GM18868 (cell line): ENCODE measurements at regions not wholly inside any gene's neighbourhood (a gene's known extent, or its start where the extent isn't known, plus 50 kb on each side); places are given as distances from the start of the nearest gene placed in this dataset.

ENCODE experiments used
- ATAC-seq: cut with Tn5 transposase; IDR thresholded peaks from one replicate; pipeline ENCODE4 v1.9.1; 2021; ENCODE audit warnings: mild to moderate bottlenecking, moderate library complexity; ENCODE audit not compliant: unreplicated experiment

DNA sequence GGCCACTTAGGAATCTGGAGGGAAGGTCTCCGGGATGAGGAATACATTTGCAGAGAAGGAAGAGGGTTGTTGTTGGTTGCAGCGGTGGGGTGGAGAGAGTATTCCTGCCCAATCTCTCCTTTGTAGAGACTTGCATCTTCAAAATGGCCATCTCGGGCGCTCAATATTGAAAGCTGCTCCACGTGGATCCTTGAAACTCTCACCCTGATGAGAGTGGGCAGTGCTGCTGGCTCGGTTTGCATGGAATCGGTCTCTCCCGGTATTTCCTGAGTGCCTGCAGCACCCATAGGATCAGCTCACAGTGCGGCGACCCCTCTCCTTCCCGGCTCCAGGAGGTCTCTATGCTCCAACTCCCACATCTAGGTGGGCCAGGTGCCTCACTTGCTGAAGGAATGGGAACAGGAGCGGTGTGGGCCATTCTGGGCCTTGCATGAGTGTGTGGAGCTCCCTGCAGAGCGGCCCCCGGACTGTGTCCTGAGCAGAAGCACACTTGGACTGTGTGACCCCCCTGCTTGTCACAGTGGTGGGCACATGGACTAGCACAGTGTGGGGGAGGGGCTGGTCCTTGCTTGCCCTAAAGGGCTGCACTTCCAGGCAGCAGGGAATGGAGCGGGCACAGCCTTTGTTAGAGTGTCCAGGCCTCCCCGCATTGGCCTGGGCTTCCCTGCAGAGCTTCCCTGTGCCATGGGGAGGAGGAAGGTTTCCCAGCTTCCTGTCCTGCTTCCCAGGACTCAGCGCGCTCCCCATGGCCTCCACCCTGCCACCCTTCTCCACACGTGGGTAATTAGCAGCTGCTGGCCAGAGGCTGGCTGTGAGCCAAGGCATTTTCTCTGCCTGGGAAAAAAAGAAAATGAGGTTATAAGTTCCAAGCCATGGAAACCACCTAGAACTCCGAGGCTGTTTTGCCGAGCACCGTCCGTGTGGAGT is 139.3 kb downstream of the IRF8 start:
- ATAC-seq: no peak

DNA sequence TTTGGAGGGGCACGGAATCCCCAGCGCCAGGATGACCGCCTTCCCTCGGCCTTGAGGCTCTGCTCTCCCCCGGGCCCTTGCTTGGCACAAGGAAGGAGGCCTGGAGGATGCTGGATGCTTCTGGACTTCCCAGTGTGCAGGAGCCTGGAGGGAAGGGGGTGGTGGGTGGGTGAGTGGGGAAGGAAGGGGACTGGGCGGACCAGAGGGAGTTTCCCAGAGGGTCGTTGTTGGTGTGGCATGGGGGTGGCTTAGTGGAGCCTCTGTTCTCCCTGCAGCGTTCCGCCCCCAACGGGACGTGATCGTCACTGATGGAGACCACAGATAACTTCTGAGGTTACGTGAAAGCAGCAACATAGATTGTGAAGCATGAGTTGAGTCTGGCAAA is 140.0 kb downstream of the IRF8 start:
- ATAC-seq: no peak

GRCh38 chr16:86039606-86040005 is 140.6 kb downstream of the IRF8 start:
- ATAC-seq: no peak

DNA sequence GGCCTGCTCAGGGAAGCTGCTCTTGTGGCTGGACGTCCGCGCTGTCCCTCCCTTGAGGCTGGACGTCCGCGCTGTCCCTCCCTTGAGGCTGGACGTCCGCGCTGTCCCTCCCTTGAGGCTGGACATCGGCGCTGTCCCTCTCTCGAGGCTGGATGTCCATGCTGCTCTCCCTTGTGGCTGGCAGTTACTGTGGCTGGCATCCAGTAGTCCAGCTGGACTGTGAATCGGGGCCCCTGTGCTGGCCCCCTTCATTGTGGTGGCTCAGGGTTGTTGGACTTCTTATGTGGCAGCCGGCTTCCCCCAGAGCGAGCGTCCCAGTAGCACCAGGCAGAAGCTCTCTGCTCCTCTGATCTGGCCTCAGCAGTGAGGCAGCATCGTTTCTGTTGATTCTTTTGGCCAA is 141.5 kb downstream of the IRF8 start:
- no peak for ATAC-seq

DNA sequence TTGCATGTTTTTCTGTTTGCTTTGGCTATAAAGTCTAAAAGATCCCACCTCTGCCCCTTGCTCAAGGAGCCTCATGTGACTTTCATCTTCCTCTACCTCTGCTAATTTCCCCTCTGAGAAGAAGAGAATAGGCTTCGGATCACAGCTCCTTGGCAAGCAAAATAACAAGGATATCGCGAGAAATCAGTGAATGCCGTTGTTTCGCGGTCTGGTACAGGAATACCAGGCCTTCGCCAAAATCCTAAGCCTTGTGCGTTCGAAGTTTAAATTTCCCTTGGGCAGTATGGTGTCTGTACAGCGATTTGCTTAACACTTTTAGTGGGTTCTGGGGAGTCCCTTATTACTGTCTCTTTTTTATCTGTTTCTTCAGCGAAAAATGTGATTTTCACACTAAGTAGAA is 142.3 kb downstream of the IRF8 start:
- ATAC-seq: no peak

DNA sequence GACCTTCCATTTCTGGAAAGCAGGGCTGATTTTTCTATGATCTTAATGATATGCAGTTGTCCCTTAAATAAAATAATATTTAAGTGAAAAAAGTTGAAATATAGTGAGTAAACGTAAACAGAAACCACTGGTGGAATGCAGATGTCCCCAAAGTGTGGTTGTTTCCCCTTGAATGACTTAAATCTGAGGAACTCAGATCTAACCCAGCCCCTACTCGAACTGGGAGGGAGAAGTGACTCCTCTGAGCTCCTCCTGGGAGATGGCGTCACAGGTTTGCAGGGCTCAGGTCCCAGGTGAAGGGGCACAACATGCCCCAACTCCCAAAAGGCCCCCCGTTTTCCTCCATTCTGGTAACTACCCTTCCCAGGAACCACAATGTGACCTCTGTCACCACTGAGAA is 142.8 kb downstream of the IRF8 start:
- ATAC-seq: no peak

- no peak for ATAC-seq
Observed at GRCh38 chr16:86042393-86042792, 143.4 kb downstream of the IRF8 start.

DNA sequence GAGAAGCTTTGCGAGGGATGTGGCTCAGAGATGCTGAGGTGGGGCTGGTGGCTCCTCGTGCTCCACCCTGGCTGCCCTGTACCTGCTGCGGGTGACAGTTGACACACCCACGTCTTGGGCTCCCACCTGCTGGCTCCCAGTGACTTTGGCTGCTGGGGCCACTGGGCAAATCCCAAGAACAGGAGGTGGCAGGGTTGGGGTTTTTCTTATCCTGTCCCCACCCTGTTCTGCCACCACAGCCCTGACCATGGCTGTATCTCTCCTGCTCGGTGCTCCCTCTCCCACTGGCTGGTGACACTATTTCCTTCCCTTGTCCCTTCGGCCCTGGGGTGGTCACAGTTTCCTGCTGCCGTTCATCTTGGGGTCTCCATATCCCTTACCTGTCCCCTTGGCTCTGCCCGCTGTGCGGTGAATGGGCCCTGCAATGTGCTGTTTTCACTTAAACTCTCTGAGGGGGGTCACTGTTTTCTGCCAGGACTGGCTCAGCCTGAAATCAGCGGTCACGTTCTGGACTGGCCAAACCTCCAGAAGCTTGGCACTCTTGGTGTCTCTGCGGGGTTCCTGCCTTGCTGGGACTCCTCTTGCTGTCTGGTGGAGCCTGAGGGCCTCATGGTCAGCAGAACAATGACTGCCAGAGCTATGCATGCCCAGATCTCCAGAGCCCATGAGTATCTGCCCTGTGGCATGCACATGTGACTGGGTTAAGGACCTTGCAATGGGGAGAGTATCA is 144.2 kb downstream of the IRF8 start:
- ATAC-seq: no peak

GRCh38 chr16:86044241-86044671 is 145.3 kb downstream of the IRF8 start:
- no peak for ATAC-seq

GRCh38 chr16:86044881-86045590 is 146.1 kb downstream of the IRF8 start:
- ATAC-seq: no peak

- ATAC-seq: no peak
Observed at GRCh38 chr16:86045591-86045971, 146.6 kb downstream of the IRF8 start.

DNA sequence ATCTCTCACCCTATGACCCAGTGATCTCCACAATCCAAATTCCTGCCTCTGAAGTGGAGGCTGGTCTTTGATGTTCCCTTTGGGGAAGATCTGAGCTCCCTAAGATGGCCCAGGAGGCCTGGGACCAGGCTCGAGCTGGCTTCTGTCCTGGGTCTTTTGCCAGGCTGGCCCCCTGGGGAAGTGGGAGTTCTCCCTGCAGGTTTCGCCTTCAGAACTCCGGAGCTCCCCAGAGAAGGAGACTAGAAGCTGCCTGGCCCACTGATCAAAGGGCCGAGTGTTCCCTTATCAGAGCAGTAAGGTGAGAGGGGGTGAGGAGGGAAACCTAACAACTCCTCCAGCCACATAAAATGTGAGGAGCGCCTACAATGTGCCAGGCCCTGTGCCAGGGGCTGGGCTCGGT is 147.1 kb downstream of the IRF8 start:
- ATAC-seq: no peak

DNA sequence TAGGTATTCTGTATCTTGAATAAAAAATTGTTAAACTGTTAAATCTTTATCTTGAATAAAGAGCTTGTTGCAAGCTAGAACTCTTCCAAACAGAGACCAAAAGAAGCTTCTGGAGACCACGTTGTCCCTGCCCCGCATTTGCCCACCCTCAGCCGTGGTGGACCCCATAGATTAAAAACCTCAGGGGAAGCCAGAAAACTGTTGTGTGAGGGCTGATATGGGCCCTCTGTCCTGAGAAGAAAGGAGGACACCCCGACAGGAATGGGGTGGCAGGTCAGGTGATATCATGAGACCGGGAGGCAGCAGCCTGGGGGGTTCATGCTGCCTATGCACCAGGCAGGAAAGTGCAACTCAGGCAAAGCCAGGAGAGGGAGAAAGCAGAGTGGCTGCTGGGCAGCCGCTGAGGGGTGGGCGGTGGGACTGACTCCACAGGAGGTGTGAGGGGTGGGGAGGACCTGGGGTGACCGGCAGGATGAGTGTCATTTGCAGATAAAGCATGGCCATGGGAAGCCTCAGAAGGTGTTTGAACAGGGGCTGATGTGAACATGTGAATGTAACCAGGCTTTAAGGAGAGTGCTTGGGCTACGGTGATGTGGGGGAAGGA is 147.8 kb downstream of the IRF8 start:
- ATAC-seq: no peak

DNA sequence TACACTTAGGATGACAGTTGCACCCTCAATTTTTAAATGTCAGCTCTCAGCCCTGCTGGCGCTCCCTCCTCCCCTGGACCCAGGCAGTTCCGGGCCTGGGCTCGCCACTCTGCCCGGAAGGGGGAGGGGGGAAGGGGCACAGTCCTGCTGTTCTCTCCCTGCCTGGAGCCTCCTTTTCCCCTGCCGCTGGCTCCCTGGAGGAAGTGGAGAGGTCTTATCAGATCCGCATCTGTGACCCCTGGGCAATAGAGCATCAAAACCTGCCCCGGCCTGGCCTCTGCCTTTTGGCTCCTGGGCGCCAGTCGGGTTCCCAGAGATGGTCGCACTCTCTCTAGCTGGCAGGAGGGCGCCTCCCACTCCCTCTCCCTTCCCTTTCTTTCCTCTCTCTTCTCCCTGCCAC is 149.3 kb downstream of the IRF8 start:
- ATAC-seq: no peak

- ATAC-seq: no peak
Observed at GRCh38 chr16:86048882-86049585, 150.1 kb downstream of the IRF8 start.

GRCh38 chr16:86049641-86050040 is 150.7 kb downstream of the IRF8 start:
- no peak for ATAC-seq

DNA sequence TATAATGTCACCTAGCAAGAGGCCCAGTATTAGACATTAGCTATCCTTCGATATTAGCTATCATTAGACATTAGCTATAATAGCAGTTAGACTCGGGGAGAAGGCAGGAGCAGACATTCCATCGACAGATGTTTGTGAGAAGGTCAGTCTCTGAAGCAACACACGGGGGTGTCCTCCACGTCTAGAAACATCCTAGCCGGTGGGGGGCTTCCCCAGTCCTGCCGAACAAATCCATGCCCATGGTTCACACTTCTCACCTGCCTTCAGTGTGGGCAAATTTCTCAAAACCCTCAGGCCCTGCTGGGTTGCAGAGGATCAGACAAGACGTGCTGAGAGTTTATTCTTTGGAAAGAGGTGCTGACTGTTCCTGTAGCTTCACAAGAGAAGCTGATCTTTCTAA is 151.1 kb downstream of the IRF8 start:
- no peak for ATAC-seq

DNA sequence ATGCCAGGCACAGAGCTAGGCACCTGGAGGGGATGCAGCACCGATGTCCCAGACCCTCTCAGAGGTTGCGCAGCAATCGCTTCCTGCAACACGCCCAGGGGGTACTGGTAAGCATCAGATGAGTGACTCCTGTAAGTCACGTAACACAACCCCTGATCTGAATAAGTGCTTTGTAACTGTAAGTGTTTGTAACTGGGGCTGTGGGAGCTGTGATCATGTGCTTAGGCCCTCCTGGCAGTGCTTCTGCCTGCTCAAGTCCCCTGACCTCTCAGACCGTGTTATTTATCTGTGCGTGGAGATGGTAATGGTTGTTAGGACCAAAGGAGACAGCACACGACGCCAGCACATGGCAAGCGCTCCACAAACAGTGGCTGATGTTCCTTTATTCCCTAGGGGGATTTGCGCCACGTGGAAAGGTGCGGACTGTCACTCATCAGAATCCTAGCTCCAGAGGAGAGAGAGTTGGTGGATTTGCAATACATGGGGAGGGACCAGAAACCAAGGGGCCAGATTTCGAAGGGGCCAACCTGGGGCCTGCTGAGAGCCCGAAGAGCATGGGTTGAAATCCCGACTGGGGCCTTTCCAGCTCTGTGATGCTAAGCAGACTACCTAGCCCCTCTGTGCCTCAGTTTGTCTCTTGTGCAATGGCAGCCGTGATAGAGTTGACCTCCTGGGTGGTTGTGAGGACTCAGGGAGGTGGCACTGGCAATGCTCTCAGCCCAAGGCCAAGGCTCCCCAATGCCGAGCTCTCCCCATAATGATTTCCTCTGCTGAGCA is 151.8 kb downstream of the IRF8 start:
- ATAC-seq: no peak

DNA sequence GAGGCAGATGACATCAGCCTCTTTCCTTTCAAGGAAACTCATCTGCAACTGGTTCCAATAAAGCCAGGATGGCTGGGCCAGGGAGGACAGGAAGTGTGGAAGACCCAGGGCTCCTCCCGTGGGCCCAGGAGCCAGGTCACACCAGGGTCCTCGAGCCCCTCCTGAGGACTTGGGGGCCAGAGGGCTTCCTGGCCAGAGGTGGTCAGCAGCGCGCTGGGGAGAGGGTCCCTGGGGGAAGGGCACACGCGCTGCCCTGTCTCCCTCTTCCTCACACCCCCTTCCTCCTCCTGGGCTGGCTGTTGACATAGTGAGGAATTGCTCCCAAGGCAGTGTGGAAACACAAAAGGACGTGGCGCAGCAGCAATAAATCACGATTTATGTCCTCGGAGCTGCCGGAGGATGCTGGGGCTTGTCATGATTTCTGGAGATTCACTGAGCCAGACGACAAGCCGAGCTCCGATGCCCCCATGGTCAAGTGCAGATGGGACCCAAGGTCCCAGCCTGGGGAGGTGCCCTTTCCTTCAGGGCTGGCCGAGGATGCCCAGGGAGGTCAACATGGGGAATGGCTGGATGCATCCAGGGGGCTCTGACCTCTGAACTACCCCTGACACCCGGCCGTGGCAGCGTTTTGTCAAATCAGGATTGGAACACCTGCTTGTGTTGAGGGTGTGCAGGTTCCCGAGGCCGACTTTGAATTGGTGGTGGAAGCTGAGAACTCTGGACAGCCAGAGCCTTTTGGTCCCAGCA is 152.6 kb downstream of the IRF8 start:
- no peak for ATAC-seq
